Neural crest cell (in vitro differentiated cells): ENCODE measurements at regions not wholly inside any gene's neighbourhood (a gene's known extent, or its start where the extent isn't known, plus 50 kb on each side); places are given as distances from the start of the nearest gene placed in this dataset.

Experiments
- DNase-seq: peaks from one replicate; pipeline ENCODE4 v3.0.0; 2021; ENCODE audit warnings: low read depth, mixed read lengths, low spot score
- H3K27ac Mint-ChIP-seq: one replicate; pipeline ENCODE4 v1.8.0; 2021; ENCODE audit warnings: mild to moderate bottlenecking, mixed read lengths; ENCODE audit not compliant: unreplicated experiment
- H3K27me3 Mint-ChIP-seq: 2 replicates; pipeline ENCODE4 v1.8.0; 2021; ENCODE audit warnings: low read depth, mild to moderate bottlenecking, mixed read lengths
- H3K36me3 Mint-ChIP-seq: 2 replicates; pipeline ENCODE4 v1.8.0; 2021; ENCODE audit warnings: low read depth, mild to moderate bottlenecking, mixed read lengths
- H3K4me1 Mint-ChIP-seq: 2 replicates; pipeline ENCODE4 v1.8.0; 2021; ENCODE audit warnings: mixed read lengths
- H3K4me3 Mint-ChIP-seq: one replicate; pipeline ENCODE4 v1.8.0; 2021; ENCODE audit warnings: mild to moderate bottlenecking, mixed read lengths
- H3K9me3 Mint-ChIP-seq: 2 replicates; pipeline ENCODE4 v1.8.0; 2021; ENCODE audit warnings: mixed read lengths
- CTCF ChIP-seq: fragments of 200-600 bp; sonication (generic); conservative IDR thresholded peaks from 2 replicates; pipeline ENCODE4 v1.5.0; 2021; ENCODE audit warnings: antibody characterized with exemption, mild to moderate bottlenecking

- no peak overlapping the region for H3K4me3 Mint-ChIP-seq
- H3K27ac Mint-ChIP-seq = no peak overlapping the region
- H3K4me1 Mint-ChIP-seq = no peaks in the 10 kb centered on the region
- no peaks in the 10 kb centered on the region for H3K9me3 Mint-ChIP-seq
- no peak for TF ChIP-seq CTCF
- no peak for DNase-seq
- no peaks in the 10 kb centered on the region for H3K36me3 Mint-ChIP-seq
- H3K27me3 Mint-ChIP-seq = no peaks in the 10 kb centered on the region
Measured at GRCh38 chr7:130948822-130949221, 214.8 kb upstream of the KLF14 start.

GRCh38 chr7:130949550-130949949 lies 215.5 kb upstream of the KLF14 start:
- TF ChIP-seq CTCF = no peak
- no peak overlapping the region for H3K27ac Mint-ChIP-seq
- no peaks in the 10 kb centered on the region for H3K9me3 Mint-ChIP-seq
- H3K27me3 Mint-ChIP-seq = no peaks in the 10 kb centered on the region
- H3K4me3 Mint-ChIP-seq = no peak overlapping the region
- no peak for DNase-seq
- no peaks in the 10 kb centered on the region for H3K4me1 Mint-ChIP-seq
- H3K36me3 Mint-ChIP-seq = no peaks in the 10 kb centered on the region

GRCh38 chr7:130950054-130950453 lies 216.0 kb upstream of the KLF14 start:
- Mint-ChIP-seq H3K27me3 (no peaks in the 10 kb centered on the region), H3K4me3 (no peak overlapping the region), H3K27ac (no peak overlapping the region), H3K4me1 (no peaks in the 10 kb centered on the region), H3K9me3 (no peaks in the 10 kb centered on the region), H3K36me3 (no peaks in the 10 kb centered on the region)
- no peak for DNase-seq
- no peak for TF ChIP-seq CTCF

GRCh38 chr7:130950741-130951140 lies 216.7 kb upstream of the KLF14 start:
- H3K27ac Mint-ChIP-seq = no peak overlapping the region
- no peaks in the 10 kb centered on the region for H3K4me1 Mint-ChIP-seq
- no peaks in the 10 kb centered on the region for H3K36me3 Mint-ChIP-seq
- no peak for TF ChIP-seq CTCF
- H3K4me3 Mint-ChIP-seq = no peak overlapping the region
- no peaks in the 10 kb centered on the region for H3K9me3 Mint-ChIP-seq
- no peak for DNase-seq
- no peaks in the 10 kb centered on the region for H3K27me3 Mint-ChIP-seq

GRCh38 chr7:130951303-130951975 lies 217.4 kb upstream of the KLF14 start:
- H3K4me3 Mint-ChIP-seq = no peak overlapping the region

More at GRCh38 chr7:130951303-130951975, 217.4 kb upstream of the KLF14 start:
- Mint-ChIP-seq H3K36me3 (no peaks in the 10 kb centered on the region), H3K27me3 (no peaks in the 10 kb centered on the region), H3K9me3 (no peaks in the 10 kb centered on the region), H3K4me1 (no peaks in the 10 kb centered on the region), H3K27ac (no peak overlapping the region)
- no peak for DNase-seq
- TF ChIP-seq CTCF = no peak
